ENCODE measurements at regions not wholly inside any gene's neighbourhood (a gene's known extent, or its start where the extent isn't known, plus 50 kb on each side); places are given as distances from the start of the nearest gene placed in this dataset.

DNA sequence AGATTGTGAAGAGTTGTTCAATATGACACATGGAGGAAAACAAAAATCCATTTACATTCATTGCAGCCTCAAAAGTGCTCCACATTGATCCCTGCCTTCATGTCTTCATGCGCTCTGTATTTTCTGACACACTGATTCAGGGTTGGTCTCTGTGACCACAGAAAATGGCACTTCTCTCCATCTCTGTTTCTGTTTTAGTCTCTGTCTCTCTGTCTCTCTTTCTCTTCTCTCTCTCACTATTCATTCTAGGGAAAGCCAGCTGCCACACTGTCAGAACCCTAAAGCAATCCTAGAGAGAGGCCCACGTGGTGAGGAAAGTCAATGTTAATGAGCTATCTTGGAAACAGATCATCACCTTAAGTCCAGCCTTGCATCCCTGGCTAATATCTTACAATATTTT lies 2238.4 kb downstream of the PCDH7 start:
- no peak for DNase-seq

GRCh38 chr4:32962100-32962499 lies 2241.9 kb downstream of the PCDH7 start:
- DNase-seq, result no peak

GRCh38 chr4:32985256-32985655 lies 2265.1 kb downstream of the PCDH7 start:
- DNase-seq, result no peak

DNA sequence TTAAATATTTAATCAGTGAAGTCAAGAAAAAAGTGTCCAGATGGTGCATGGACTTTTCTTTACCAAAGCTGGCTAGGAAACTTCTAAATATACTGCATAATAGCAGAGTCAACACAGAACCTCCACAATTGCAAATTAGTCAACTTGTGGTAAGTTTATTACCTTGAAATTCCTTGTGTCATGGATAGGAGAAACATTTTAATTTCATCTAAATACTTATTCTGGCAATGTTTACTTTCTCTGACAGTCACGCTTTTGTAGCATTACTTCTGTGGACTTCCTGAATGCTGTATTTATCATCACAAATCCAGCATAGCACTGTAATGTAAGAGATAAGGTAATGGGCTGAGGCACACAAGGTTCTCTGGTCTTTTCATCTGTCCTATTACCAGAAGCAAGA lies 2266.1 kb downstream of the PCDH7 start:
- no peak for DNase-seq

- no peak for DNase-seq
Measured at GRCh38 chr4:32987111-32987510, 2266.9 kb downstream of the PCDH7 start.

DNA sequence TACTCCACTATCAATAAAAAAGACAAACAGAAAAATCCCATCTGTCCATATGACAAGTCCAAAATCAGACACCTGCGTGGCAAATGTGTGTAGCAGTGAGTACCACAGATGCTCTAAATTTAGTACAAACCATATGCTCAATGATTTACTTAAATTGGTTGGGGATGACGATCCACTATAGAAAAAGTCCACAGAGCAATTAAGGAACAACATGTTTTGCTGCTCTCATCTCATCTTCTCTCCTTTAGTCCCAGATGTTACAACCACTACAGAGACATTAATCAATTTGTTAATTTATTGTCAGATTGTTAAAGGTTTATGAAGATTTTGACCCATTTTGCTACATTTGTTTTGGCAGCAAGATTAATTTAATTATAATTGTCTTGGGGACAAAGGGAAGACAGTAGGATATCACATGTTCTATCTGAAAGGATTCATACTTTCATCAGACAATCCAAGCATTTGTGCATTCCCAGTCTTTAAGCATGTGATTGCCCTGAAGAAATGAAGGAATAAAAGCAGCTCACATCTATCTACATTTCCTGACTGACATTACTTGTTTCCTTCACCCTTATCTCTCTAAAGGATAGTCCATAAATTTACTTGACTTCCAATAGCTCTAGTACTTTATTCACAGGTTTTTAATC lies 2268.1 kb downstream of the PCDH7 start:
- no peak for DNase-seq

DNA sequence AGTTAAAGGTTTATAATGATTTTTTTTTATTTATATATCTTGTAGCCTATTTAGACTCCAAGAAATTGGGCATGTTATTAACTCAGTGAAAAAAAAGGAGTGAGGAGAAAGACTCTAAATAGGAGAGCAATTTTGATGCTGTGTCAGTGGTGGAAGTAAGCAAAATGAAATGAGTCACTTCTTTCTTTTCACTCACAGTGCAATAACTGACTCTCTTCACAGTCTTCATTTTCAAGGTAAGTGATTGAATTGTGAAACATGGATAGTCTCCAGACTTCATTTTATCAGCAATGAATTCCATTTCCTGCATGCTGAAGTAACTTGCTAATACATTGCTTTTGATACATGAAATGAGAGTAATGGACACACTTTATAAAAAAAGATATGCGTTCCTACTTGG lies 2271.5 kb downstream of the PCDH7 start:
- DNase-seq, result no peak

GRCh38 chr4:32994981-32995881 lies 2275.1 kb downstream of the PCDH7 start:
- no peak for DNase-seq

GRCh38 chr4:33013282-33013681 lies 2293.1 kb downstream of the PCDH7 start:
- no peak for DNase-seq

DNA sequence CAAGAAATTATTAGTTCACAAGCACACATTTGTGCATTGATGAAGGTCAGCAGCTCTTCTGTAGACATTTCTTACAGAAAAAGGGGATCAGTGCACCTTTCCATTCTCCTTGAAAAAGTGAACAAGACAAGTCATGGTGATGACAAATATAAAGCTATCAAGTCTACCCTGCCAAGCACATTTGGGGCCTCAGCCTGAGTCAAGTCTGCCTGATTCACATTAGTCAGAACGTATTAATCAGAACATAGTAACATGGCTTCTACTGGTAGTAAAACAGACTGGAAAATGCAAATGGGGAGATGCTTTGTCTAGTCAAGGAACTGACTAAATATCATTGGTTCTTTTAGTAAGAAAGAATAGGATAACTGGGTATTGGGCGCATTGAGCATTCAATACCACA lies 2305.1 kb downstream of the PCDH7 start:
- DNase-seq, result no peak

DNA sequence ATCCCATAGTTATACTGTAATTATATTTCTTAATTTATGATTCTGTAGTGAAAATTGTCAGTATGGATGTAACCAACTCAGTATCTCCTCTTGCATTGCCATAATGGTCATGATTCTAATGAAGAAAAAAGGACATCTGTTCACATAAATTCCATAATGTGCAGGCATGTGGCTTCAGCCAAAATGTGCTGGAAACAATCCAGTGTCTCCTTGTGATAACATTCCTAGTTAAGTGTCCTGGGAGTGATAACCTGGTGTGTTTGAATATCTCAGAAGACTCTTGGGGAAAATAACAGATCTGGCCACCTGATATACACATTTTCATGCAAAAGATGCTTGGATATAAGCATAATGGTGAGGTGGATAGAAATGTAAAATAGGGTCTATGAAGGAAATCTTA lies 2309.8 kb downstream of the PCDH7 start:
- DNase-seq, result no peak

DNA sequence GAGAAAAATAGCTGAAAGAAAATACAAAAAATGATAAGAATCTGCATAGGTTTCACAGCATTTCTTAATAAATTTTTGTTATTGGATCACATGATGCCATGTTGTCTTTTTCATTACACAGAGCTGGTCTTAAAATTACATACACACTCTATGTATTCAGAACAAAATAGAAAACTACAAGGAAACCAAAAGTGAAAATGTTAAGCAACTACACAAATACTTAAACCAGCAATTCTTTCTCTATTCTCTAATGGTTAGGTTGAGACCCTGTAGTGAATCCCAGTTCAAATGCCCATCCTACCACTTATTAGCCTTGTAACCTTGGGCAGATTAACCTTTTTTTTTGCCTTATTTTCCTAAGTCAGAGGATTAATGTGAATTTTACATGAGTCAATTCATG lies 2311.2 kb downstream of the PCDH7 start:
- DNase-seq, result no peak

GRCh38 chr4:33037464-33037863 lies 2317.3 kb downstream of the PCDH7 start:
- DNase-seq, result no peak

DNA sequence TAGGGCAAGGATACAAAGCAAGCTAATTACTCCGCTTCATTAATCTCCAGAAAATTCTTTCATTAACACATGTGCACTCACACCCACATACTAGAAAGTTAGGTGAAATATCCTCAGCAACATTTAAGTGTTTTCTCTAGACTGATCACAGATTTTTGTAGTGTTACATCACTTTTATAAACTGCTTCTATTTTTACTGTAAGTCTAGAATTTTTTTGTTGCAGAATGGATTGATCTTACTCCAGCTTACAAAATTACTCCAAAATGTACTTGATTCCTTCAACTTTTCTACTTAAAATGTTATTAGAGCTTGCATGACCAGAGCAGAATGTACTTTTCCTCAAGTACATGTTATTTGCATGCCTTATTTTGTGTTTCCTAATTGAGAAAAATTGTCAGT lies 2325.2 kb downstream of the PCDH7 start:
- no peak for DNase-seq

DNA sequence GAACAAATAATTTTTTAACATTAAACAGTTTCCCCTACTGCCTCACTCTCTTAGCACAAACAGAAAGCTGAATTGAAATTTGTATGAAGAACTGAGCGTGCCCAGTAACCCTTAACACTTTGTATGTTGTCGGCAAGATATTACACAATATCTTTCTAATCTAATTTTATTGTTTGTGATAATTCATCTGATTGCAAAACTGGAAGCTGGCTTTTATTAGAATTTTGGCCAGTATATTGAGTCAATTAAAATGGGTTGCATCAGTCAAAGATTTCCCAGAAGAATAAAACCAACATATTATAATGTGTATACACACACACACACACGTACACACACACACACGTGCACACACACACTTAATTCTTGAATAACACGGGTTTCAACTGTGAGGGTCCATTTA lies 2332.1 kb downstream of the PCDH7 start:
- no peak for DNase-seq

GRCh38 chr4:33054161-33054560 lies 2334.0 kb downstream of the PCDH7 start:
- no peak for DNase-seq

DNA sequence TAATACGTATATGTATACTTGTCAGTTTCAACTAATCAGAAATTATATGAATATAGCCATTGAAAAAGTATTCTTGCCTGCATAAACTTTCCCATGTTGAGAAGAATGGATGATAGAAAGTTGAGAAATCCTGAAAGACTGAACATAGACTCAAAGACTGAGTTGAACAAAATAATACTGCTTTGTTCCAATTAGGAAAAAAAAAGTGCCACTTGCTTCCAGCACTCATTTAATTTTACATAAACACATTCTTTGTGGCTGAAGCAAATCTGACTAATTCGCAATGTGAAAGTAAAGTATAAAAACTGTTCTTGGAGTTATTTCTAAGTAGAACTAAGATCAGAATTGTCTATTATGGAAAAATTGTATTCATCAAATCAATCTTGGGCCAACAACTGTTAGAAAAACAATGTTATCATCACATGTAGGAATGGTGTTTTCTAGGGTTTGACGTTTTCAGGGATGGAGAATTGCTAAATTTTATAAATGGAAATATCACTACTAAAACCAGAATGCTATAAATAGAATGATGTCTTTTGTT lies 2334.6 kb downstream of the PCDH7 start:
- DNase-seq, result no peak

GRCh38 chr4:33057736-33058135 lies 2337.6 kb downstream of the PCDH7 start:
- DNase-seq, result no peak

DNA sequence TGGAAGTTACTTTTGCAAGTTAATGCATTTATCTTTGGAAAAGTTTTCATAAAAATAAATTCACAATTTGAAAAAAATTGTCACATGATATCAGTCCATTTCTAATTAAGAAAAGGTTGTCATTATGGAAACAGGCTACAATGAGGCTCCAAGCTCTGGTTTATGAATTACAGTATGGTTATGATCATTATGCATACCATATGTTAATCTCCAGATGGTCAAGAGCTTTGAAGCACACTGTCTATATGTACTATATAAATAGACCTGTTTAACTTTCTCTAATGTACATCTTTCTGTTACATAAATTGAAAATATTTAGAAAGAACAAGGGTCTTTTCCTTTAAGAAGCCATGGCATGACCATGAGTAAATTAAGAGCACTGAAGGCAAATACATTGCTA lies 2338.8 kb downstream of the PCDH7 start:
- DNase-seq, result no peak

- DNase-seq, result peak; percentile 1
Measured at GRCh38 chr4:33060674-33061542, 2340.7 kb downstream of the PCDH7 start.

GRCh38 chr4:33061727-33062126 lies 2341.6 kb downstream of the PCDH7 start:
- no peak for DNase-seq

DNA sequence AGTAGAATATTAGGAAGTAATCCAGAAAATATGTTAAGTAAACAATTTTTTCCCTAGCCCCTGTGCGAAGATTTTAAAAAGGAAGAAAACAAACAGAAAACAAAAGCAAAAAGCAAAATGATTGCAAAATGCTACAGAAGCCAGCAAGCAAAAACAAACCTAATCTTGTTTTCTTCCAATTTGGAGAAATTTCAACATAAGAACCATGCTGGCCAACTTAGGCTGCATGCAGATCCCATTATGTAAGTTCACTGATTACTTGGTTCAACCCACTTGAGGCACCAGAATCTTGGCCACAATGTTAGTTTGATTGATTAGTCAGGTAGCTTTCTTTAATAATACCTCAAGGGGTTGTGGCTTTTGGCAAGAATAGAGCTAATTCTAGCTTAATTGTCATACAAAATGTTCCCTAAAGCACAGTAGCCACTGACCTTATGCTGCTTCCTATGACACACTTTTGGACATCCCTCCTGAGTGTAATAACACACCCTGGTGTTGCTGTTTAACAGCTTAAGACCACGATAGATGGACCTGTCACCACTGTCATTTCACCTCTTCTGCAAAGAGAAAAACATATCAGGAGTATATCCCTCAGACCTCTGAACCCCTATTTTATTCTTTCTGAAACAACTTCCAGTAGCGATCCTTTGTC lies 2342.1 kb downstream of the PCDH7 start:
- no peak for DNase-seq

DNA sequence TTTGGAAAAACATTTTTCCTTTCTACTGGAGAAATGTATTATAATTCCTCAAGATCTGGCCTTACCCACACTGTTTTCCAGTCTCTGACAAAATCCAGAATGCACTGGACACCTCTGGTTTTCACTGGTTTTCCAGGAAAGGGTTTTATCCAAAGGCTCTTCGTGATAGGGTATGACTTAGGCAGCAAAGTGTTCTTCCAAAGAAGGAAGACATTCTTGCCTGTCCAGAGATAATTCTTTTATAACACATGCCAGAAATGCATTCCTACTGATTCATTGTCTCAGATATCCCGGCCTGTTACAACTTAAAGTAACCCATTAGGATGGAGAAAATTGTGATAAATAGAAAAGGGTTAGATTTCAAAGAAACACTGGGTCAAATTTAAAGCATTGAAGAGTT lies 2343.1 kb downstream of the PCDH7 start:
- no peak for DNase-seq
